GM23338 (cell line): ENCODE measurements at regions not wholly inside any gene's neighbourhood (a gene's known extent, or its start where the extent isn't known, plus 50 kb on each side); places are given as distances from the start of the nearest gene placed in this dataset.
A peak's percentile ranks its signal among the peaks of the same experiment; 100 is the strongest.

Experiments used
- CREB1 ChIP-seq: fragments of 250-450 bp; sonication (Bioruptor Pico); IDR thresholded peaks from 2 replicates; pipeline ENCODE4 v1.5.0; 2020; ENCODE audit warnings: low read depth, mild to moderate bottlenecking, moderate library complexity
- CTCF ChIP-seq, 2 experiments: fragments of 200-600 bp in 1 of 2; sonication (generic) in 1 of 2; conservative IDR thresholded peaks; 2 replicates each; pipeline versions ENCODE4 v1.5.1 to v1.6.1; 2016 to 2017; ENCODE audit warnings: antibody characterized with exemption in 2 of 2, low read depth in 2 of 2, mild to moderate bottlenecking in 2 of 2, moderate library complexity in 1 of 2
- ETS1 ChIP-seq: IDR thresholded peaks from 2 replicates; pipeline ENCODE4 v1.6.1; 2016; ENCODE audit warnings: antibody characterized with exemption
- EZH2 ChIP-seq: fragments of 200-600 bp; sonication (generic); IDR thresholded peaks from one replicate; pipeline ENCODE4 v1.8.0; 2017; ENCODE audit warnings: antibody characterized with exemption, mild to moderate bottlenecking, low read depth; ENCODE audit not compliant: unreplicated experiment
- EZH2phosphoT487 ChIP-seq: fragments of 200-600 bp; sonication (generic); IDR thresholded peaks from one replicate; pipeline ENCODE4 v1.8.1; 2018; ENCODE audit warnings: antibody characterized with exemption; ENCODE audit not compliant: unreplicated experiment
- JUNB ChIP-seq: IDR thresholded peaks from one replicate; pipeline ENCODE4 v1.6.1; 2016; ENCODE audit warnings: antibody characterized with exemption; ENCODE audit not compliant: unreplicated experiment
- NANOG ChIP-seq: IDR thresholded peaks from 2 replicates; pipeline ENCODE4 v1.6.1; 2016; ENCODE audit warnings: antibody characterized with exemption, borderline replicate concordance
- POLR2AphosphoS5 ChIP-seq: IDR thresholded peaks from 2 replicates; pipeline ENCODE4 v1.6.1; 2016; ENCODE audit warnings: antibody characterized with exemption, low read depth
- REST ChIP-seq: IDR thresholded peaks from one replicate; pipeline ENCODE4 v1.6.1; 2018; ENCODE audit warnings: antibody characterized with exemption; ENCODE audit not compliant: unreplicated experiment

- TF ChIP-seq CTCF (conservative IDR thresholded peaks at IDR 0.05; ENCODE audit: low read depth in 2 of 2) (peak; percentile 77 to 78), ETS1 (no peak), EZH2phosphoT487 (no peak), POLR2AphosphoS5 (no peak), JUNB (no peak), CREB1 (CRISPR knock-in tag) (no peak), EZH2 (no peak), REST (no peak), NANOG (no peak)
Observed at GRCh38 chr16:26645614-26646013, 421.1 kb upstream of the C16orf82 start.
